BJ (cell line): ENCODE measurements at regions not wholly inside any gene's neighbourhood (a gene's known extent, or its start where the extent isn't known, plus 50 kb on each side); places are given as distances from the start of the nearest gene placed in this dataset.

Source experiments
- CTCF ChIA-PET: fragments of 350-600 bp; formaldehyde crosslinking; extraction: SDS; loops from one replicate; lab custom pipeline; 2021; ENCODE audit warnings: antibody characterized with exemption, inconsistent platforms; lab: Yijun Ruan, JAX
- POLR2A ChIA-PET: fragments of 300-600 bp; sonication (Branson Sonifier 250); formaldehyde crosslinking; extraction: SDS; loops from one replicate; lab custom pipeline; 2021; ENCODE audit warnings: antibody characterized with exemption; lab: Charles Lee
- DNase-seq: peaks from one replicate; pipeline ENCODE4 v3.0.0-alpha.2; 2011; ENCODE audit warnings: low read depth
- H3K27me3 ChIP-seq: 2 replicates; pipeline ENCODE4 v1.6.0; 2011; ENCODE audit warnings: low read length; ENCODE audit not compliant: control insufficient read depth, insufficient read depth
- H3K36me3 ChIP-seq: 2 replicates; pipeline ENCODE4 v1.5.1; 2011; ENCODE audit warnings: low read length; ENCODE audit not compliant: control insufficient read depth, insufficient read depth
- H3K4me3 ChIP-seq: 2 replicates; pipeline ENCODE4 v1.5.1; 2011; ENCODE audit warnings: low read depth, mild to moderate bottlenecking, control low read depth, low read length
- TF ChIP-seq, protein P1 (sequence below): IDR thresholded peaks from 2 replicates; pipeline ENCODE4 v1.5.1; 2011; ENCODE audit warnings: low read depth, mild to moderate bottlenecking, control low read depth, inconsistent platforms, low read length, moderate library complexity; ENCODE audit not compliant: insufficient read depth

DNA sequence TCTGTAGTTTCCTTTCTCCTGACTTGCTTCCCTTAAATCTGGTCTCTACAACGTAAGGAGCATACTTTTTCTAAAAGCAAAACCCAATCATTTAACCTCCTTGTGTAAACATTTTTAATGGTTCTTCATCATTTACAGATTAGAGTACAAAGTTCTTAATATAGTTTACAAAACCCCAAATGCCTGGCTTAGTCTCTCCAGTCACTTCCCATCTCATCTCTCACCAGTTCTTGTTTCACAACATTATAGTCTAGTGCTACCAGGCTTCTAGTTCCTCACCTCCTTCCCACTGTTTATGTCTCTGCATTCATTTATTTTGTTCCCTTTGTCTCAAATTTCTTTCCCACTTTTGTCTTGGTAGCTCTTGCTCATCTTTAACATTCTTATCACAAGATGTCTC is 168.4 kb downstream of the FASLG start:
- Histone ChIP-seq H3K27me3 (no peaks in the 10 kb centered on the region), H3K36me3 (no peaks in the 10 kb centered on the region), H3K4me3 (no peak overlapping the region)
- DNase-seq: no peak
- CTCF ChIA-PET: interaction anchor here (1.0 to 7.1 kb wide), 9 partner anchors 14 to 375 kb away, joined by 3 to 62 read pairs (median 6); no protein-coding TSS in a partner anchor
- TF ChIP-seq, protein P1, sequence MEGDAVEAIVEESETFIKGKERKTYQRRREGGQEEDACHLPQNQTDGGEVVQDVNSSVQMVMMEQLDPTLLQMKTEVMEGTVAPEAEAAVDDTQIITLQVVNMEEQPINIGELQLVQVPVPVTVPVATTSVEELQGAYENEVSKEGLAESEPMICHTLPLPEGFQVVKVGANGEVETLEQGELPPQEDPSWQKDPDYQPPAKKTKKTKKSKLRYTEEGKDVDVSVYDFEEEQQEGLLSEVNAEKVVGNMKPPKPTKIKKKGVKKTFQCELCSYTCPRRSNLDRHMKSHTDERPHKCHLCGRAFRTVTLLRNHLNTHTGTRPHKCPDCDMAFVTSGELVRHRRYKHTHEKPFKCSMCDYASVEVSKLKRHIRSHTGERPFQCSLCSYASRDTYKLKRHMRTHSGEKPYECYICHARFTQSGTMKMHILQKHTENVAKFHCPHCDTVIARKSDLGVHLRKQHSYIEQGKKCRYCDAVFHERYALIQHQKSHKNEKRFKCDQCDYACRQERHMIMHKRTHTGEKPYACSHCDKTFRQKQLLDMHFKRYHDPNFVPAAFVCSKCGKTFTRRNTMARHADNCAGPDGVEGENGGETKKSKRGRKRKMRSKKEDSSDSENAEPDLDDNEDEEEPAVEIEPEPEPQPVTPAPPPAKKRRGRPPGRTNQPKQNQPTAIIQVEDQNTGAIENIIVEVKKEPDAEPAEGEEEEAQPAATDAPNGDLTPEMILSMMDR: no peak
- POLR2A ChIA-PET: interaction anchor here (1.2 kb wide), 1 partner anchor 82 kb away, joined by 3 read pairs; no protein-coding TSS in a partner anchor

DNA sequence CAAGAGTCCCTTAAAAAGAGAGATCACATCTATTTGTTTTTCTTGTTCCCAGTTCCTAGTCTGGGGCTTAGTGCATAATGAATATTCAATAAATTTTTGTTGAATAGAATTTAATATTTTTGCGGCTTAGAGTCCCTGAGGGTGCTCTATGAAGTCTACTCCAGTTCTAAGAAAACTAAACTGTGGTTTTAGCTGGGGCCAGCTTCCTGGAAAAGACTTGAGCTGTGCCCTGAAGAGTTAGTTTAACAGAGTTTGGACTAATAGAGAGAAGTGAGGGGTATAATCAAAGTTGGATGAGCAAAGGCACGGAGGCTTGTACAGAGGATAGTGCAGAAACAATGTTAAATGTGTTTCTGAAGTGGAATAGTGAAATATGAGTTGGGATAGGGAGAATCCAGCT is 168.9 kb downstream of the FASLG start:
- ChIA-PET POLR2A (interaction anchor here (1.2 kb wide), 1 partner anchor 82 kb away, joined by 3 read pairs; no protein-coding TSS in a partner anchor), CTCF (interaction anchor here (0.9 to 7.1 kb wide), 4 partner anchors 83 to 374 kb away, joined by 3 to 62 read pairs (median 31); no protein-coding TSS in a partner anchor)
- DNase-seq: no peak
- no peaks in the 10 kb centered on the region for H3K27me3 ChIP-seq
- H3K36me3 ChIP-seq: no peaks in the 10 kb centered on the region
- no peak overlapping the region for H3K4me3 ChIP-seq
- TF ChIP-seq, protein P1: no peak

DNA sequence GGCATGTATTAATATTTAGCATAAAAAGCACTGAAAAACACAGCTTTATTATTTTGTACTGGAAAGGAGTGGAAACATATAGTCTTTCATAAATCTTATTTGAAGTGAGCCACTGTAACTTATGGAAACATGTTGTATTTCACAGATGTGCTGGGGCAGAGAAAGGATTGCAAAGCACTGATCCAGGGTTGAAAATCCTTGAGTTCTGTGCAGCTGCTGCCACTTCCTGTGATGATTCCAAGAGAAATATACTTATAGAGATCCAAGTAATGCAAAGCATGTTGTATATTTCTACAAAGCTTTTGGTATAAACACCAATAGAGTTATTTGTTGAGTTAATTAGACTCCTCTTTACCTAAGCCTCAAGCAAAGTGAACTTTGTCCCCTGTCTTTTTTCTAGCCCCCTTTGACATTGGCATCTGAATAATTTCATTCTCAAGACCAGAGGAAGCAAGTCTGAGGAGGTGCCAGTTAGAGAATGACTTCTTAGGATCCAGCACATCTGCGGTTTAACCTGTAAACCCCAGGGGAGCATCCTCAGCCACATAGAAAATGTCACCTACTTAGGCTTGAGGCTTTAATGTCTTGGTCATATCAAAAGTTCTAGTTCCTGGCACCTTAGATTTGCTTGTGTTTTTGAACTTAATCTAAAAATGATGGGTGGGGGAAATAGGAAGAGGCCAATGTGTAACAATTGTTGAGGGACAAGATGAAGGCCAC is 173.3 kb downstream of the FASLG start:
- Histone ChIP-seq H3K27me3 (no peaks in the 10 kb centered on the region), H3K4me3 (no peak overlapping the region), H3K36me3 (no peaks in the 10 kb centered on the region)
- ChIA-PET CTCF (interaction anchor here (0.6 to 1.2 kb wide), 2 partner anchors 22 to 89 kb away, joined by 3 read pairs; no protein-coding TSS in a partner anchor), POLR2A (no interaction called here)
- TF ChIP-seq, protein P1: no peak
- no peak for DNase-seq

DNA sequence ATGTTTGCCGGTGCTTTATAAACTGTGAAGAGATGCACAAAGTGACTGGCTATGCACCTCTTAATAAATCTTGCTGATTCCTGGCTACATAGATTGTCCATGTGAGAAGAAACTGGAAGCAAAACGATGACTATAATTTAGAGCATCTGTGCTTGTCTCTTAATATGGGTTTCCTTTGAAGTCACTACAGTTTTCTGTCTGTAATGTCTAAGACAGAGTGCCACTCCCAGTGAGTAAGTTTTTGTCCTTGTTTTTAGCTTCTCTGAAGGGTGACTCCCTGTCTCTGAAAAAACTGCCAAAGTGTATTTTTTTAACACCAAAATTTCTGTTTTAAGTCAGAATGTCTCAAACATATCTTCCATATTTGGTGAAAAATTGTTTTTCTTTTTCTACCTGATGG is 175.1 kb downstream of the FASLG start:
- TF ChIP-seq, protein P1: no peak
- ChIA-PET POLR2A (no interaction called here), CTCF (interaction anchor here (1.4 kb wide), 1 partner anchor 90 kb away, joined by 3 read pairs; no protein-coding TSS in a partner anchor)
- Histone ChIP-seq H3K36me3 (no peaks in the 10 kb centered on the region), H3K4me3 (no peak overlapping the region), H3K27me3 (no peaks in the 10 kb centered on the region)
- DNase-seq: no peak

DNA sequence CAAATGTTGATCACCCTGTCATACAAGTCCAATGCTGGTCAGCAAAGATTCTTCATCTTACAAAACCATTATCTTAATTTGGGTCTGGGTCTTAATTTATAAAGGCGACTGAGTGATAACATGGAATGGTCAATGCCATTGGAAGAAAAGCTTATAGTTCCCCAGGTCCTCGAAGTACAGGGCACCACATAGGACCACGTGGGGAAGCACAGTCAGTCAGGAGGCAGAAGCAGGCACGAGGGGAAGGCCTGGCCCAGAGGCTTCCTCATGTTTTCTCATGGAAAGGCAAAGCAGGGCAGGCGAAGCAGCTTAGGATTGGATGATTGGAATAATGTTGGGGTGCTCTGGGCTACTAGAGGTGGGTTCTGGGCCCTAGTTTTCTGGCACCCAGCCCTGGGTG is 175.7 kb downstream of the FASLG start:
- ChIA-PET POLR2A (no interaction called here), CTCF (interaction anchor here (1.4 to 1.6 kb wide), 3 partner anchors 9 to 370 kb away, joined by 3 to 5 read pairs (median 4); no protein-coding TSS in a partner anchor)
- Histone ChIP-seq H3K4me3 (no peak overlapping the region), H3K27me3 (no peaks in the 10 kb centered on the region), H3K36me3 (no peaks in the 10 kb centered on the region)
- TF ChIP-seq, protein P1: no peak
- no peak for DNase-seq
